ENCODE measurements at regions not wholly inside any gene's neighbourhood (a gene's known extent, or its start where the extent isn't known, plus 50 kb on each side); places are given as distances from the start of the nearest gene placed in this dataset.

DNA sequence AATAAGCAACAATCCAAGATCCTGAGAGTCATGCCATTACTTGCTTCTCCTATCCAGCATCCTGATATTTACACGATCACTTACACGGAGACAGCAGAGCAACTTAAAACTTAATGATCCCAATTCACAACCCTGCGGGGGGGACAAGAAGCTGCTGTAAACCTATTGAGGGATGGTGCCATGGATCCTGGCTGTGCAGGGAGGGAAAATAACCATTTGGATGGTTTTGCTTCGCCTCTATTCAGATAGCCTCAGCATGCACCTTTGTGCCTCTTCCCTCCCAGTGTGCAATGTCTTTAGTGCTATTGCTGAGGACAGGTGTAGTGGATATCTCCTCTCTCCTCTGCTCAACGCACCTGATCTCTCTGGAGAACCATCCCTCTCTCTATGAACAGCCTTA lies 89.7 kb upstream of the PPARGC1A start:
- ChIA-PET POLR2A (no interaction called here), CTCF (interaction anchor here (1.4 kb wide), 1 partner anchor 11 kb away, joined by 3 read pairs; no protein-coding TSS in a partner anchor)
- no peak for DNase-seq (ENCODE audit: extremely low spot score)
- TF ChIP-seq, protein P1, sequence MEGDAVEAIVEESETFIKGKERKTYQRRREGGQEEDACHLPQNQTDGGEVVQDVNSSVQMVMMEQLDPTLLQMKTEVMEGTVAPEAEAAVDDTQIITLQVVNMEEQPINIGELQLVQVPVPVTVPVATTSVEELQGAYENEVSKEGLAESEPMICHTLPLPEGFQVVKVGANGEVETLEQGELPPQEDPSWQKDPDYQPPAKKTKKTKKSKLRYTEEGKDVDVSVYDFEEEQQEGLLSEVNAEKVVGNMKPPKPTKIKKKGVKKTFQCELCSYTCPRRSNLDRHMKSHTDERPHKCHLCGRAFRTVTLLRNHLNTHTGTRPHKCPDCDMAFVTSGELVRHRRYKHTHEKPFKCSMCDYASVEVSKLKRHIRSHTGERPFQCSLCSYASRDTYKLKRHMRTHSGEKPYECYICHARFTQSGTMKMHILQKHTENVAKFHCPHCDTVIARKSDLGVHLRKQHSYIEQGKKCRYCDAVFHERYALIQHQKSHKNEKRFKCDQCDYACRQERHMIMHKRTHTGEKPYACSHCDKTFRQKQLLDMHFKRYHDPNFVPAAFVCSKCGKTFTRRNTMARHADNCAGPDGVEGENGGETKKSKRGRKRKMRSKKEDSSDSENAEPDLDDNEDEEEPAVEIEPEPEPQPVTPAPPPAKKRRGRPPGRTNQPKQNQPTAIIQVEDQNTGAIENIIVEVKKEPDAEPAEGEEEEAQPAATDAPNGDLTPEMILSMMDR (IDR thresholded peaks at IDR 0.05; ENCODE audit: control extremely low read depth, extremely low read depth, low read depth, missing control alignments): no peak

DNA sequence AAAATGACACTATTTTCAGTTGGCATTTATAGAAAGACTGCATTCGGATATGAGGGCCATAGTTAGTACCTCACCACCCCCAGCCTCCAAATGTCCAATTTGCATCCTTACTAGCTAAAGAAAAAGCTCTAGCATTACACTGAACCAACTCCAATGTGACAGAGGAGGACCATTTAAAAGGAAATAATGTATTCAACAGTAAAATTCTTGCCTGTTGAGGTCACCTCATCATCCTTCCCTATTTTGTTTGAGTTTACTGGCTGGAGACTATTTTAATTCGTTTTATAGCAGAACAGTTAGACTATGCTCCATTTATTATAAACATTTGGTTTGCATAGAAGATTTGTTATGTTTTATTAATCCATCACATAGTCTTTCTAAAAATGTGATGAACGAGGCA lies 88.2 kb upstream of the PPARGC1A start:
- TF ChIP-seq, protein P1 (IDR thresholded peaks at IDR 0.05; ENCODE audit: control extremely low read depth, extremely low read depth, low read depth, missing control alignments): no peak
- POLR2A ChIA-PET: no interaction called here
- CTCF ChIA-PET: interaction anchor here (0.9 to 1.4 kb wide), 3 partner anchors 11 to 22 kb away, joined by 3 read pairs; no protein-coding TSS in a partner anchor
- DNase-seq (ENCODE audit: extremely low spot score): no peak

GRCh38 chr4:23976423-23976822 lies 86.6 kb upstream of the PPARGC1A start:
- ChIA-PET POLR2A (no interaction called here), CTCF (interaction anchor here (1.4 kb wide), 1 partner anchor 10 kb away, joined by 3 read pairs; no protein-coding TSS in a partner anchor)
- DNase-seq (ENCODE audit: extremely low spot score): no peak
- TF ChIP-seq, protein P1 (IDR thresholded peaks at IDR 0.05; ENCODE audit: control extremely low read depth, extremely low read depth, low read depth, missing control alignments): no peak

DNA sequence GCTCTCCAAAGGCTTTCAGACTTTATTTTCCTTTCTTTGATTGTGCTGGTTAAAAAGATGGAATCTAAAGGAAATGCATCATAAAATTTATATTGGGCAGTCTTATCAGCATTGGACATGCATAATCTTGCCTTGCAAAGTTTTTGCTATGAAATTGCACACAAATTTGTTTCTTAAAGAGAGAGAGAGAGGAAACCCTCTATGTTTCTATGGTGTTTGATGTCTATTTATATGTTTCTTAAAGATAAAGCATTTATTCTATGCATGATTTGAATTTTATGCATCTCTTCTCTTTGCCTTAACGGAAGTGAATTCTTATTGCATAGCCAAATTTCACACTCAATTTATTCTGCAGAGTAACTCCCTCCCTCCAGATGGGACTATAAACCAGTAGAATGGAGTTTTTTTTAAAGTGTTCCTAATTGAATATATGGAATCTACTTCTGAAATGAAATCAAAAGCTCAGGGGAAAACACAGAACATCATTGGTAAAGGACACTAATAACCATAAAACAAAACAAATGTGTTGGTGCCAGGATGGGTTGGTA lies 83.5 kb upstream of the PPARGC1A start:
- DNase-seq (ENCODE audit: extremely low spot score): no peak
- TF ChIP-seq, protein P1 (IDR thresholded peaks at IDR 0.05; ENCODE audit: control extremely low read depth, extremely low read depth, low read depth, missing control alignments): no peak
- CTCF ChIA-PET: no interaction called here
- POLR2A ChIA-PET: no interaction called here

GRCh38 chr4:23972805-23973204 lies 83.0 kb upstream of the PPARGC1A start:
- POLR2A ChIA-PET: no interaction called here
- DNase-seq (ENCODE audit: extremely low spot score): no peak
- CTCF ChIA-PET: no interaction called here
- TF ChIP-seq, protein P1 (IDR thresholded peaks at IDR 0.05; ENCODE audit: control extremely low read depth, extremely low read depth, low read depth, missing control alignments): no peak

DNA sequence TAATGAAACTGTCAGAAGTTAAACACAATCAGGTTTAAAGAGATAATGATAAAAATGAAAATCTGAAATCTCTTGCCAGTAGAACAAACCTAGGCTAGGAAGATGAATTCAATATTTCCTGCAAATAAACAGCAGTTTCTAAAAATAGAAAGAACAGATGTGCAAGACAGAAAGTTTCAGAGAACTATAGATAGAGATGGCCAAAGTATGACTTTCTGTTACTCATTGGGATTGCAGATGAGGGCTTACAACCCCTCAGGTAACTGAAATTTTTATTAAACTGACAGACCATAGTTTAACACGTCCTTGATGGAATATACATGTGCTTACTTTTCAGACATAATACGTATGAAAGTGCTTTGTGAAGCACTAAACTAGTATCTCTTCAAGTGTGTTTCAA lies 82.3 kb upstream of the PPARGC1A start:
- CTCF ChIA-PET: no interaction called here

More for the DNA sequence above, 82.3 kb upstream of the PPARGC1A start:
- DNase-seq (ENCODE audit: extremely low spot score): no peak
- TF ChIP-seq, protein P1 (IDR thresholded peaks at IDR 0.05; ENCODE audit: control extremely low read depth, extremely low read depth, low read depth, missing control alignments): no peak
- POLR2A ChIA-PET: no interaction called here
